CD8-positive, alpha-beta memory T cell (primary cell): ENCODE measurements at regions not wholly inside any gene's neighbourhood (a gene's known extent, or its start where the extent isn't known, plus 50 kb on each side); places are given as distances from the start of the nearest gene placed in this dataset.

Experiments used
- CTCF ChIA-PET: fragments of 350-600 bp; sonication (Branson Sonifier 250); formaldehyde crosslinking; loops from one replicate; lab custom pipeline; 2021; ENCODE audit warnings: antibody characterized with exemption; lab: Charles Lee
- POLR2A ChIA-PET: fragments of 350-600 bp; sonication (Branson Sonifier 250); formaldehyde crosslinking; loops from one replicate; lab custom pipeline; 2021; ENCODE audit warnings: antibody characterized with exemption; lab: Charles Lee
- DNase-seq, 5 donors: peaks; one replicate each; pipeline versions ENCODE4 v3.0.0 to v3.0.0-alpha.2; 2020 to 2022; ENCODE audit warnings: mixed read lengths in 1 of 5
- H3K27ac ChIP-seq: one replicate; pipeline ENCODE4 v1.7.0; 2013; ENCODE audit warnings: low read depth, mild to moderate bottlenecking, low read length, moderate library complexity
- H3K27me3 ChIP-seq: 2 replicates; pipeline ENCODE4 v1.7.0; 2013; ENCODE audit warnings: low read length, mild to moderate bottlenecking; ENCODE audit not compliant: insufficient read depth, poor library complexity, severe bottlenecking
- H3K36me3 ChIP-seq: 2 replicates; pipeline ENCODE4 v1.7.0; 2013; ENCODE audit warnings: mild to moderate bottlenecking, low read length, moderate library complexity; ENCODE audit not compliant: insufficient read depth
- H3K4me1 ChIP-seq: 2 replicates; pipeline ENCODE4 v1.7.0; 2013; ENCODE audit warnings: mild to moderate bottlenecking, low read length, moderate library complexity; ENCODE audit not compliant: insufficient read depth
- H3K4me3 ChIP-seq: 2 replicates; pipeline ENCODE4 v1.7.0; 2013; ENCODE audit warnings: mild to moderate bottlenecking, low read length
- H3K9me3 ChIP-seq: 2 replicates; pipeline ENCODE4 v1.7.0; 2013; ENCODE audit warnings: mild to moderate bottlenecking, low read length
- H3K27ac Mint-ChIP-seq, 8 donors: one replicate each; pipeline ENCODE4 v1.8.0; 2020 to 2021; ENCODE audit warnings: mixed read lengths in 8 of 8, mild to moderate bottlenecking in 6 of 8, inconsistent platforms in 3 of 8, moderate library complexity in 3 of 8
- H3K27me3 Mint-ChIP-seq, 2 donors: one replicate each; pipeline ENCODE4 v1.8.0; 2020 to 2021; ENCODE audit warnings: mixed read lengths in 2 of 2, mild to moderate bottlenecking in 1 of 2, moderate library complexity in 1 of 2
- H3K36me3 Mint-ChIP-seq, 3 donors: one replicate each; pipeline ENCODE4 v1.8.0; 2020 to 2021; ENCODE audit warnings: mixed read lengths in 3 of 3, inconsistent platforms in 1 of 3, mild to moderate bottlenecking in 1 of 3
- H3K4me1 Mint-ChIP-seq, 3 donors: one replicate each; pipeline ENCODE4 v1.8.0; 2020 to 2021; ENCODE audit warnings: mixed read lengths in 3 of 3, inconsistent platforms in 1 of 3, mild to moderate bottlenecking in 1 of 3
- H3K4me3 Mint-ChIP-seq, 7 donors: one replicate each; pipeline ENCODE4 v1.8.0; 2020 to 2021; ENCODE audit warnings: mixed read lengths in 7 of 7, mild to moderate bottlenecking in 6 of 7, moderate library complexity in 4 of 7, inconsistent platforms in 2 of 7
- H3K9me3 Mint-ChIP-seq, 5 donors: one replicate each; pipeline ENCODE4 v1.8.0; 2020 to 2022; ENCODE audit warnings: mixed read lengths in 5 of 5, mild to moderate bottlenecking in 3 of 5, moderate library complexity in 2 of 5, inconsistent platforms in 1 of 5

- H3K27ac Mint-ChIP-seq, result peak overlapping the region in 2 of 8 donors; percentile 32 to 49
- H3K4me3 ChIP-seq, result no peak overlapping the region
- H3K4me3 Mint-ChIP-seq, result peak overlapping the region in 1 of 7 donors; percentile 11
- CTCF ChIA-PET, result no interaction called here
- DNase-seq, result no peak
- POLR2A ChIA-PET, result no interaction called here
- H3K36me3 ChIP-seq, result no peaks in the 10 kb centered on the region
- H3K27ac ChIP-seq, result no peak overlapping the region
- H3K4me1 ChIP-seq, result no peaks in the 10 kb centered on the region
- H3K36me3 Mint-ChIP-seq, result peaks cover 0 to 14% (median 0%) of the 10 kb centered on the region in 3 donors
- H3K27me3 ChIP-seq, result no peaks in the 10 kb centered on the region
- peaks cover 13 to 31% of the 10 kb centered on the region in 2 donors for H3K27me3 Mint-ChIP-seq
- H3K9me3 Mint-ChIP-seq, result no peaks in the 10 kb centered on the region
- no peaks in the 10 kb centered on the region for H3K9me3 ChIP-seq
- peaks cover 8 to 13% (median 9%) of the 10 kb centered on the region in 3 donors for H3K4me1 Mint-ChIP-seq
These were observed 225.7 kb upstream of the CCDC150 start for GRCh38 chr2:196413821-196414274.

GRCh38 chr2:196415384-196415783 lies 224.1 kb upstream of the CCDC150 start:
- H3K27me3 ChIP-seq, result no peaks in the 10 kb centered on the region
- DNase-seq, result no peak
- peaks cover 14 to 22% of the 10 kb centered on the region in 2 donors for H3K27me3 Mint-ChIP-seq
- no peaks in the 10 kb centered on the region for H3K4me1 ChIP-seq
- H3K9me3 Mint-ChIP-seq, result no peaks in the 10 kb centered on the region
- H3K9me3 ChIP-seq, result no peaks in the 10 kb centered on the region
- H3K27ac ChIP-seq, result no peak overlapping the region
- no peaks in the 10 kb centered on the region for H3K36me3 ChIP-seq
- H3K27ac Mint-ChIP-seq, result peak overlapping the region in 4 of 8 donors; percentile 5 to 10 (median 6)
- H3K36me3 Mint-ChIP-seq, result peaks cover 0 to 14% (median 0%) of the 10 kb centered on the region in 3 donors
- H3K4me3 Mint-ChIP-seq, result peak overlapping the region; percentile 8 to 87 (median 71)
- POLR2A ChIA-PET, result no interaction called here
- CTCF ChIA-PET, result no interaction called here
- peaks cover 8 to 13% (median 9%) of the 10 kb centered on the region in 3 donors for H3K4me1 Mint-ChIP-seq
- no peak overlapping the region for H3K4me3 ChIP-seq

- peaks cover 0 to 7% (median 0%) of the 10 kb centered on the region in 3 donors for H3K36me3 Mint-ChIP-seq
- Histone ChIP-seq H3K4me3 (no peak overlapping the region), H3K27me3 (no peaks in the 10 kb centered on the region), H3K36me3 (no peaks in the 10 kb centered on the region), H3K4me1 (no peaks in the 10 kb centered on the region), H3K9me3 (no peaks in the 10 kb centered on the region), H3K27ac (no peak overlapping the region)
- no peak overlapping the region for H3K27ac Mint-ChIP-seq
- H3K9me3 Mint-ChIP-seq, result no peaks in the 10 kb centered on the region
- no peak overlapping the region for H3K4me3 Mint-ChIP-seq
- CTCF ChIA-PET, result no interaction called here
- POLR2A ChIA-PET, result no interaction called here
- no peak for DNase-seq
- H3K4me1 Mint-ChIP-seq, result peaks cover 5 to 6% (median 6%) of the 10 kb centered on the region in 3 donors
- H3K27me3 Mint-ChIP-seq, result peaks cover 7 to 17% of the 10 kb centered on the region in 2 donors
These were observed 219.4 kb upstream of the CCDC150 start for GRCh38 chr2:196420143-196420542.

GRCh38 chr2:196421880-196422279 lies 217.6 kb upstream of the CCDC150 start:
- CTCF ChIA-PET, result no interaction called here
- Mint-ChIP-seq H3K9me3 (no peaks in the 10 kb centered on the region), H3K27me3 (peaks cover 4 to 15% of the 10 kb centered on the region in 2 donors), H3K36me3 (no peaks in the 10 kb centered on the region), H3K4me1 (no peaks in the 10 kb centered on the region), H3K27ac (no peak overlapping the region), H3K4me3 (no peak overlapping the region)
- Histone ChIP-seq H3K27me3 (no peaks in the 10 kb centered on the region), H3K9me3 (no peaks in the 10 kb centered on the region), H3K27ac (no peak overlapping the region), H3K36me3 (no peaks in the 10 kb centered on the region), H3K4me3 (no peak overlapping the region), H3K4me1 (no peaks in the 10 kb centered on the region)
- no peak for DNase-seq
- POLR2A ChIA-PET, result no interaction called here

- ChIA-PET POLR2A (no interaction called here), CTCF (no interaction called here)
- Histone ChIP-seq H3K4me3 (no peak overlapping the region), H3K4me1 (no peaks in the 10 kb centered on the region), H3K27ac (no peak overlapping the region), H3K36me3 (no peaks in the 10 kb centered on the region), H3K27me3 (no peaks in the 10 kb centered on the region), H3K9me3 (no peaks in the 10 kb centered on the region)
- Mint-ChIP-seq H3K9me3 (no peaks in the 10 kb centered on the region), H3K36me3 (no peaks in the 10 kb centered on the region), H3K27me3 (peaks cover 4 to 15% of the 10 kb centered on the region in 2 donors), H3K27ac (no peak overlapping the region), H3K4me3 (no peak overlapping the region), H3K4me1 (no peaks in the 10 kb centered on the region)
- no peak for DNase-seq
These were observed 217.2 kb upstream of the CCDC150 start for GRCh38 chr2:196422361-196422760.

GRCh38 chr2:196426122-196426521 lies 213.4 kb upstream of the CCDC150 start:
- Histone ChIP-seq H3K9me3 (no peaks in the 10 kb centered on the region), H3K36me3 (no peaks in the 10 kb centered on the region), H3K27me3 (no peaks in the 10 kb centered on the region), H3K4me1 (no peaks in the 10 kb centered on the region), H3K4me3 (no peak overlapping the region), H3K27ac (no peak overlapping the region)
- no peaks in the 10 kb centered on the region for H3K9me3 Mint-ChIP-seq
- CTCF ChIA-PET, result no interaction called here
- POLR2A ChIA-PET, result no interaction called here
- DNase-seq, result no peak
- H3K36me3 Mint-ChIP-seq, result no peaks in the 10 kb centered on the region
- H3K27me3 Mint-ChIP-seq, result peaks cover 4 to 29% of the 10 kb centered on the region in 2 donors
- H3K27ac Mint-ChIP-seq, result no peak overlapping the region
- H3K4me3 Mint-ChIP-seq, result no peak overlapping the region
- peaks cover 0 to 7% (median 0%) of the 10 kb centered on the region in 3 donors for H3K4me1 Mint-ChIP-seq

- Histone ChIP-seq H3K9me3 (no peaks in the 10 kb centered on the region), H3K27me3 (no peaks in the 10 kb centered on the region), H3K4me3 (no peak overlapping the region), H3K27ac (no peak overlapping the region), H3K36me3 (no peaks in the 10 kb centered on the region), H3K4me1 (no peaks in the 10 kb centered on the region)
- no peaks in the 10 kb centered on the region for H3K36me3 Mint-ChIP-seq
- H3K4me3 Mint-ChIP-seq, result no peak overlapping the region
- no peaks in the 10 kb centered on the region for H3K9me3 Mint-ChIP-seq
- ChIA-PET POLR2A (no interaction called here), CTCF (no interaction called here)
- DNase-seq, result no peak
- peaks cover 4 to 29% of the 10 kb centered on the region in 2 donors for H3K27me3 Mint-ChIP-seq
- no peak overlapping the region for H3K27ac Mint-ChIP-seq
- H3K4me1 Mint-ChIP-seq, result peaks cover 0 to 7% (median 0%) of the 10 kb centered on the region in 3 donors
These were observed 211.4 kb upstream of the CCDC150 start for GRCh38 chr2:196427986-196428634.

- ChIA-PET CTCF (no interaction called here), POLR2A (no interaction called here)
- H3K4me3 ChIP-seq, result no peak overlapping the region
- H3K36me3 ChIP-seq, result no peaks in the 10 kb centered on the region
- H3K4me1 ChIP-seq, result no peaks in the 10 kb centered on the region
- no peak overlapping the region for H3K27ac ChIP-seq
- no peak for DNase-seq
- no peaks in the 10 kb centered on the region for H3K9me3 Mint-ChIP-seq
- no peak overlapping the region for H3K27ac Mint-ChIP-seq
- peaks cover 4 to 36% of the 10 kb centered on the region in 2 donors for H3K27me3 Mint-ChIP-seq
- peaks cover 0 to 7% (median 0%) of the 10 kb centered on the region in 3 donors for H3K4me1 Mint-ChIP-seq
- H3K9me3 ChIP-seq, result no peaks in the 10 kb centered on the region
- H3K36me3 Mint-ChIP-seq, result no peaks in the 10 kb centered on the region
- H3K27me3 ChIP-seq, result no peaks in the 10 kb centered on the region
- no peak overlapping the region for H3K4me3 Mint-ChIP-seq
These were observed 208.4 kb upstream of the CCDC150 start for GRCh38 chr2:196431076-196431475.
